ENCODE measurements at regions not wholly inside any gene's neighbourhood (a gene's known extent, or its start where the extent isn't known, plus 50 kb on each side); places are given as distances from the start of the nearest gene placed in this dataset.

DNA sequence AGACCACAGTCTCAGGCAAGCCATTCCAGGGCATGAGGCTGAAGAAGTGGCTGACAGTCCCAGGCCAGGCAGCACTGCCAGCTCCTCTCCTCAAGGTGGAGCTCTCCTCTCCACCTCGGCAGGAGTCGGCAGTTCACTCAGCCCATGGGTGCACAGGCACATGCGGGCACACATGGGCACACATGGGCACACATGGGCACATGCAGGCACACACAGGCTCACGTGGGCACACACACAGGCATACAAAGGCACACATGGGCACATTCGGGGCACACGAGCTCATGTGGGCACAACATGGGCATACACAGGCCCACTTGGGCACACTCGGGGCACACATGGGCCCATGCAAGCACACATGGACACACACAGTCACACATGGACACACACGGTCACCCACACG is 65.3 kb upstream of the TAF1B start:
- TF ChIP-seq CTCF (IDR thresholded peaks at IDR 0.05): peak in 2 of 4 donors; percentile 4 to 28
- no peak for TF ChIP-seq POLR2A (IDR thresholded peaks at IDR 0.05)
- DNase-seq: peak in 1 of 3 donors; percentile 41
- no peaks in the 10 kb centered on the region for H3K4me1 ChIP-seq
- ATAC-seq: peak; percentile 21 to 45 (median 40)
- intact Hi-C loops (cut with DNase I): no loop called here
- no peak overlapping the region for H3K27ac ChIP-seq
- no peak overlapping the region for H3K4me3 ChIP-seq
- no peaks in the 10 kb centered on the region for H3K27me3 ChIP-seq
- no peaks in the 10 kb centered on the region for H3K36me3 ChIP-seq
- 100% methylated on average over 1 of the region's 9 CpGs for WGBS (ENCODE audit: insufficient coverage, low coverage, low lambda C conversion rate, missing lambda C conversion rate)
- no peaks in the 10 kb centered on the region for H3K9me3 ChIP-seq

DNA sequence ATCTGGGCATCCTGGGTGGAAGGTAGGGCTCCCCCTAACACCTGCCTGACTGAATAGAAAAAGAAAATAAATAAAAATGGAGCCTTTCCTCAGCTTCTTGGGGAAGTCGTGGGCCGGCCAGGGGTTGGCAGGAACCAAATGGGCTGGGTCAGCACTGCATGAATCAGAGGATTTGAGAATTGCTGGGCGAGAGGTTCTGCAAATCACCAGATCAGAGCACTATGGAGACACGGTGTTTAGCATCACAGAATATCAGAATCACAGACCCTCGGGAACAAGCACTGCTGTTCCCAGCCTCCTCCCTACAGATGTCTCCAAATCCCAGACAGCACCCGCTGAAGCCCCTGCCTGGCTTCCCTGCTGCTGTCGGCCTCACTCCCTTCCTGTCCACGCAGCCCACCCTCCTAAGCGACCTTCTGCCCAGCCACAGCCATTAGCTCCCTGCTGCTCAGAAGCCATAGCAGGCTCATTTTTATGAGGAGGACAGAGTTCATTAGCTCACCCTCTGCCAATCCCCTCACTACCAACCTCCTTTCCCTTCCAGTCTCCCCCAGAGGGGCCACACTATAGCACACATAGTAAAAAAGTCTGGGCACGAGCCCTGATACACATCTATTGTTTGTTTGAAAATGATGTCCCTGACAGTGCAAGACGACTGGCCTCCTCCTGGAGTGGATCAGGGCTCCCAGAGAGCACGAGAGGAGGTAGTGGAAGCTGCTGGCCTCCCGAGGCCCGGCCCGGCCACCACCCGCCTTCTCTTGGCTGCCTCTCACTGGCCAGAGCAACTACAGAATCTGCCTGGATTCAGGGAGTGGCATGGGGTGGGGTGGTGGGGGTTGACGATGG is 64.6 kb upstream of the TAF1B start:
- peak; percentile 20 to 54 (median 40) for ATAC-seq

GRCh38 chr2:9779596-9780264 is 63.5 kb upstream of the TAF1B start:
- no peak for TF ChIP-seq CTCF (IDR thresholded peaks at IDR 0.05)
- TF ChIP-seq POLR2A (IDR thresholded peaks at IDR 0.05): no peak
- Histone ChIP-seq H3K27me3 (no peaks in the 10 kb centered on the region), H3K36me3 (no peaks in the 10 kb centered on the region), H3K4me3 (no peak overlapping the region), H3K9me3 (no peaks in the 10 kb centered on the region), H3K4me1 (no peaks in the 10 kb centered on the region), H3K27ac (no peak overlapping the region)
- intact Hi-C loops (cut with DNase I): no loop called here
- DNase-seq (no peak), ATAC-seq (no peak)
- whole genome bisulfite sequencing (ENCODE audit: insufficient coverage, low coverage, low lambda C conversion rate, missing lambda C conversion rate): 84% methylated on average over 9 of the region's 14 CpGs

More for the DNA sequence above, 64.6 kb upstream of the TAF1B start:
- no peaks in the 10 kb centered on the region for H3K27me3 ChIP-seq
- H3K4me3 ChIP-seq: no peak overlapping the region
- 70% methylated on average over 16 of the region's 17 CpGs for WGBS (ENCODE audit: insufficient coverage, low coverage, low lambda C conversion rate, missing lambda C conversion rate)
- intact Hi-C loops (cut with DNase I): no loop called here
- H3K4me1 ChIP-seq: no peaks in the 10 kb centered on the region
- H3K9me3 ChIP-seq: no peaks in the 10 kb centered on the region
- TF ChIP-seq POLR2A (IDR thresholded peaks at IDR 0.05) (no peak), CTCF (IDR thresholded peaks at IDR 0.05) (no peak)
- H3K27ac ChIP-seq: no peak overlapping the region
- H3K36me3 ChIP-seq: no peaks in the 10 kb centered on the region
- no peak for DNase-seq

GRCh38 chr2:9780368-9781130 is 62.7 kb upstream of the TAF1B start:
- DNase-seq (no peak), ATAC-seq (no peak)
- intact Hi-C loops (cut with DNase I): no loop called here
- Histone ChIP-seq H3K36me3 (no peaks in the 10 kb centered on the region), H3K9me3 (no peaks in the 10 kb centered on the region), H3K4me3 (no peak overlapping the region), H3K27ac (no peak overlapping the region), H3K4me1 (no peaks in the 10 kb centered on the region), H3K27me3 (no peaks in the 10 kb centered on the region)
- WGBS (ENCODE audit: insufficient coverage, low coverage, low lambda C conversion rate, missing lambda C conversion rate): 70% methylated on average over 9 of the region's 10 CpGs
- TF ChIP-seq POLR2A (IDR thresholded peaks at IDR 0.05): no peak
- no peak for TF ChIP-seq CTCF (IDR thresholded peaks at IDR 0.05)

All from right lobe of liver (tissue), 6 donors.